ENCODE measurements at regions not wholly inside any gene's neighbourhood (a gene's known extent, or its start where the extent isn't known, plus 50 kb on each side); places are given as distances from the start of the nearest gene placed in this dataset.

GRCh38 chr12:125606312-125606711, 541.1 kb downstream of the AACS start:
- H3K36me3 ChIP-seq = no peaks in the 10 kb centered on the region
- no peak for DNase-seq
- H3K9me3 ChIP-seq (ENCODE audit: severe bottlenecking) = no peaks in the 10 kb centered on the region
- H3K4me3 ChIP-seq (ENCODE audit: low read depth, low read length) = no peak overlapping the region
- H3K27ac ChIP-seq = no peak overlapping the region
- no peak for TF ChIP-seq CTCF (IDR thresholded peaks at IDR 0.05; ENCODE audit: low read depth, low read length)
- H3K27me3 ChIP-seq (ENCODE audit: insufficient read depth, low read depth, severe bottlenecking) = peaks cover 3% of the 10 kb centered on the region

- Histone ChIP-seq H3K4me3 (ENCODE audit: low read depth, low read length) (no peak overlapping the region), H3K36me3 (no peaks in the 10 kb centered on the region), H3K27ac (no peak overlapping the region), H3K27me3 (ENCODE audit: insufficient read depth, low read depth, severe bottlenecking) (peaks cover 3% of the 10 kb centered on the region), H3K9me3 (ENCODE audit: severe bottlenecking) (no peaks in the 10 kb centered on the region)
- DNase-seq = no peak
- TF ChIP-seq CTCF (IDR thresholded peaks at IDR 0.05; ENCODE audit: low read depth, low read length) = no peak
These were observed 545.1 kb downstream of the AACS start for GRCh38 chr12:125610292-125610691.

- no peak for TF ChIP-seq CTCF (IDR thresholded peaks at IDR 0.05; ENCODE audit: low read depth, low read length)
- H3K27me3 ChIP-seq (ENCODE audit: insufficient read depth, low read depth, severe bottlenecking) = peaks cover 3% of the 10 kb centered on the region
- no peak overlapping the region for H3K27ac ChIP-seq
- no peak for DNase-seq
- no peak overlapping the region for H3K4me3 ChIP-seq (ENCODE audit: low read depth, low read length)
- no peaks in the 10 kb centered on the region for H3K9me3 ChIP-seq (ENCODE audit: severe bottlenecking)
- H3K36me3 ChIP-seq = no peaks in the 10 kb centered on the region
These were observed 545.7 kb downstream of the AACS start for GRCh38 chr12:125610971-125611370.

- Histone ChIP-seq H3K36me3 (no peaks in the 10 kb centered on the region), H3K27ac (no peak overlapping the region), H3K27me3 (ENCODE audit: insufficient read depth, low read depth, severe bottlenecking) (no peaks in the 10 kb centered on the region), H3K9me3 (ENCODE audit: severe bottlenecking) (peaks cover 3% of the 10 kb centered on the region), H3K4me3 (ENCODE audit: low read depth, low read length) (no peak overlapping the region)
- no peak for TF ChIP-seq CTCF (IDR thresholded peaks at IDR 0.05; ENCODE audit: low read depth, low read length)
- no peak for DNase-seq
These were observed 548.8 kb downstream of the AACS start for GRCh38 chr12:125614058-125614457.

GRCh38 chr12:125619723-125620122, 554.5 kb downstream of the AACS start:
- H3K9me3 ChIP-seq (ENCODE audit: severe bottlenecking) = peaks cover 3% of the 10 kb centered on the region
- no peak overlapping the region for H3K27ac ChIP-seq
- H3K36me3 ChIP-seq = no peaks in the 10 kb centered on the region
- no peak for TF ChIP-seq CTCF (IDR thresholded peaks at IDR 0.05; ENCODE audit: low read depth, low read length)
- H3K27me3 ChIP-seq (ENCODE audit: insufficient read depth, low read depth, severe bottlenecking) = peaks cover 3% of the 10 kb centered on the region
- DNase-seq = no peak
- H3K4me3 ChIP-seq (ENCODE audit: low read depth, low read length) = no peak overlapping the region

GRCh38 chr12:125633686-125634085, 568.5 kb downstream of the AACS start:
- no peaks in the 10 kb centered on the region for H3K36me3 ChIP-seq
- no peak for TF ChIP-seq CTCF (IDR thresholded peaks at IDR 0.05; ENCODE audit: low read depth, low read length)
- no peak overlapping the region for H3K27ac ChIP-seq
- H3K9me3 ChIP-seq (ENCODE audit: severe bottlenecking) = no peaks in the 10 kb centered on the region
- peaks cover 9% of the 10 kb centered on the region for H3K27me3 ChIP-seq (ENCODE audit: insufficient read depth, low read depth, severe bottlenecking)
- DNase-seq = no peak
- H3K4me3 ChIP-seq (ENCODE audit: low read depth, low read length) = no peak overlapping the region
